Natural killer cell treated with Interleukin-12 subunit alpha and Interleukin-12 subunit beta and Interleukin-15 and Interleukin-18, amount 100 ng/mL, for 72 hours (primary cell): ENCODE measurements at regions not wholly inside any gene's neighbourhood (a gene's known extent, or its start where the extent isn't known, plus 50 kb on each side); places are given as distances from the start of the nearest gene placed in this dataset.

Source experiments
- ATAC-seq, 2 donors: fragments of 150-1000 bp; cut with Tn5 transposase in 1 of 2; sonication (Bioruptor Pico), chemical (Tn5 transposase) in 1 of 2; 2 replicates each; pipeline ENCODE4 v1.10.0; 2021
- DNase-seq: peaks from one replicate; pipeline ENCODE4 v3.0.0; 2022; ENCODE audit warnings: low spot score
- H3K27ac Mint-ChIP-seq, 2 donors: 1 replicate in 1 of 2; 2 replicates in 1 of 2; pipeline ENCODE4 v1.8.0; 2022; ENCODE audit warnings: mixed read lengths in 2 of 2, mild to moderate bottlenecking in 1 of 2, moderate library complexity in 1 of 2
- H3K27me3 Mint-ChIP-seq, 2 donors: 1 replicate in 1 of 2; 2 replicates in 1 of 2; pipeline ENCODE4 v1.8.0; 2022; ENCODE audit warnings: mixed read lengths in 2 of 2
- H3K36me3 Mint-ChIP-seq: one replicate; pipeline ENCODE4 v1.8.0; 2022; ENCODE audit warnings: mixed read lengths
- H3K4me1 Mint-ChIP-seq, 2 donors: 1 replicate in 1 of 2; 2 replicates in 1 of 2; pipeline ENCODE4 v1.8.0; 2022; ENCODE audit warnings: low read depth in 2 of 2, mixed read lengths in 2 of 2, mild to moderate bottlenecking in 1 of 2
- H3K4me3 Mint-ChIP-seq: one replicate; pipeline ENCODE4 v1.8.0; 2022; ENCODE audit warnings: mixed read lengths
- H3K9me3 Mint-ChIP-seq: 2 replicates; pipeline ENCODE4 v1.8.0; 2022; ENCODE audit warnings: mixed read lengths

DNA sequence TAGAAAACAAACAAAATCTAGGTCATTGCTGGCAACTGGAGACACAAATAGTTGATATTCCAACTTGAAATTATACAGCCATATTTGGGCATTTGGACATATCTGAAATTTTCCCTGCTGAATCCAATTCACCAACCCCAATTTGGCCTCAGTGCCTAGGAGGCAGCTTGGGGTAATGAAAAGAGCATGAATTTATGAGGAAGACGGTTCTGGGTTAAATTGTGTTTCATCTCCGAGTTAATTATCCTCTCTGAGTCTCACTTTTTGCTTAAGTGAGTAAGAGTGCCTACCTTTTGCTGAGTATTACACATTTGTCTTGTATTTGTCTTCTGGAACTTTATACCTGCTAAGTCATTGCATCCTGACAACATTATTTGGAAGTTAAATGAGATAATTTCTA is 1906.8 kb upstream of the PIK3C3 start:
- Mint-ChIP-seq H3K27me3 (no peaks in the 10 kb centered on the region), H3K9me3 (peaks cover 30% of the 10 kb centered on the region), H3K4me1 (no peaks in the 10 kb centered on the region), H3K4me3 (no peak overlapping the region), H3K36me3 (no peaks in the 10 kb centered on the region), H3K27ac (no peak overlapping the region)
- ATAC-seq (no peak), DNase-seq (no peak)

DNA sequence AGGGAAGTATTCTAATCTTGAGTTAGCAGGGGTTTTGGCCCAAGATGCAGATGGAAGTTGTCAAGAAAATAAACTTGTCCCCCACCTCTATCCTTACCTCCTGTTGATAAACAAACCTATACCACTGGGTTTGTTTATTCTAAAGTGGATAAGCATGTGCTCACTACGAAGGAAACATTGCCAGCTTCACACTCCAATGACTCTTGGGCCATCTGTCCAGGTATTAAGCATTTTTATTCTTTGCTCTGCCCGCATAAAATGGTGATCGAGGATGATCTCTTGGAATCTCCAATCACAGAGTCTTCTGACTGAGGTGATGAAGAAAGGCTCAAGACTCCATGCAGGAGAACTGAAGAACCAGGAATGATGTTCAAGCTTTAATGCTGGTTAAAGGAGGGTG is 1908.4 kb upstream of the PIK3C3 start:
- H3K4me1 Mint-ChIP-seq, result no peaks in the 10 kb centered on the region
- H3K27ac Mint-ChIP-seq, result no peak overlapping the region

DNA sequence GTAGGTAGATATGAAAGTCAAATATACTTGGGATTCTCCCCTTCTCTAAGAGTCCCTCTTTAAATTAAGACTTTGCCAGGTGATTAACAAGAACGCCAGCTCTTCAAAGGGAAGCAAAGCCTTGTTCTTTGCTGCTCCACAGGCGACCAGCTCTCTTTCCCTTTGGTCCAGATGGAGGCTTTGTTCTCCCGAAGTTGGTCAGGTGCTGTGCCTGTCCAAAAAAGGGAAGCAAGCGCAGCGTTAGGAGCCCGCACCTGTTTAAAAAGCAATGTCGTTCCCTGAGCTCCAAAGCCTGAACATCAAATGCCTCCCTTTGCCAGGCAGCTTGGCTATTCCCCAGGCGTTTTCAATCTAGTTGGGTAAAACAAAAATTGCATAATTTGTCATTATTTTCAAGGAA is 1913.1 kb upstream of the PIK3C3 start:
- no peaks in the 10 kb centered on the region for H3K27me3 Mint-ChIP-seq
- ATAC-seq (no peak), DNase-seq (no peak)
- no peak overlapping the region for H3K4me3 Mint-ChIP-seq
- no peaks in the 10 kb centered on the region for H3K4me1 Mint-ChIP-seq
- peaks cover 5% of the 10 kb centered on the region for H3K36me3 Mint-ChIP-seq
- H3K9me3 Mint-ChIP-seq, result peaks cover 26% of the 10 kb centered on the region
- H3K27ac Mint-ChIP-seq, result no peak overlapping the region

More for the DNA sequence above, 1908.4 kb upstream of the PIK3C3 start:
- Mint-ChIP-seq H3K27me3 (no peaks in the 10 kb centered on the region), H3K36me3 (no peaks in the 10 kb centered on the region), H3K9me3 (peaks cover 30% of the 10 kb centered on the region), H3K4me3 (no peak overlapping the region)
- ATAC-seq, result no peak
- DNase-seq, result no peak

- Mint-ChIP-seq H3K9me3 (peaks cover 21% of the 10 kb centered on the region), H3K27me3 (no peaks in the 10 kb centered on the region), H3K4me1 (no peaks in the 10 kb centered on the region), H3K36me3 (peaks cover 5% of the 10 kb centered on the region), H3K4me3 (no peak overlapping the region), H3K27ac (no peak overlapping the region)
- ATAC-seq (no peak), DNase-seq (no peak)
These were observed 1914.5 kb upstream of the PIK3C3 start for GRCh38 chr18:40040574-40040973.

DNA sequence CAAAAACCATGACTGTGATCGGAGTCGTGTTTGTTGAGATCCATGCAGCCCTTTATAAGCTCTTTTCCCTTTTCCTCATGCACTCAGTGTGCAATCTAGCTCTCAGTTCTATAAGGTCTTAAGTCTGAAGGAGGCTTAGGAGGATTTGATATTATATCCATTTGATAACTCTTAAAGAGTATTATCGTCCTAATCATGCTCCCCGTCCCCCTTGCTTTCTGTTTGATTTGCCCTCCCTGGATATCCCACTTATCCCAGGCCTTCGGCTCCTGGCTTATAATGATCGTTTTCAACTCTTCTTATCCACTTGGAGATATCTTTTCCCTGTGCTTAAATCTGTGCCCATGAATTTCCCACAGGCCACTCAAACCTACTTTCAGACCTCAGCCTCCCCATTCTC is 1917.7 kb upstream of the PIK3C3 start:
- peaks cover 19% of the 10 kb centered on the region for H3K9me3 Mint-ChIP-seq
- ATAC-seq (no peak), DNase-seq (no peak)
- H3K36me3 Mint-ChIP-seq, result peaks cover 5% of the 10 kb centered on the region
- H3K27ac Mint-ChIP-seq, result no peak overlapping the region
- no peaks in the 10 kb centered on the region for H3K4me1 Mint-ChIP-seq
- no peaks in the 10 kb centered on the region for H3K27me3 Mint-ChIP-seq
- no peak overlapping the region for H3K4me3 Mint-ChIP-seq

DNA sequence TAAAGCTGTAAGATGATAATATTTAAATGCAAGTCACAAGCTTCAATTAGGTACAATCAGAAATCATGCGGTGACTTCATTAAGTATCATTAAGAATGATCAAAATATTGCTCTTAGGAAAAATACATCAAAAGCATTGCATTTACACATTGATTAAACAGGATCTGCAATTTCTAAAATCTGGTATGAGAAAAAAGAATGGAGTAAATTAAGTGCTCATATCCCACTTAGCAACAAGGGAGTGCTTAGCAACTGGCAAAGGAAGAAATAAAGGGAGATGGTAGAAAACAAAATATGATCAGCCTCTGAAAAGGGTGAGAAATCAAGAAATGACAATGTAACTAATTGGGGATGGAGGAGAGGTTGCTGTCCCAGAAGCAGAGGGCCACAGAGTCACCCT is 1918.2 kb upstream of the PIK3C3 start:
- Mint-ChIP-seq H3K4me1 (no peaks in the 10 kb centered on the region), H3K27ac (no peak overlapping the region), H3K27me3 (no peaks in the 10 kb centered on the region), H3K9me3 (peaks cover 19% of the 10 kb centered on the region), H3K36me3 (peaks cover 5% of the 10 kb centered on the region), H3K4me3 (no peak overlapping the region)
- DNase-seq (no peak), ATAC-seq (no peak)

- no peak overlapping the region for H3K27ac Mint-ChIP-seq
- no peak overlapping the region for H3K4me3 Mint-ChIP-seq
- H3K4me1 Mint-ChIP-seq, result no peaks in the 10 kb centered on the region
- H3K36me3 Mint-ChIP-seq, result peaks cover 5% of the 10 kb centered on the region
- DNase-seq, result no peak
- ATAC-seq, result no peak
- no peaks in the 10 kb centered on the region for H3K27me3 Mint-ChIP-seq
- peaks cover 19% of the 10 kb centered on the region for H3K9me3 Mint-ChIP-seq
These were observed 1919.1 kb upstream of the PIK3C3 start for GRCh38 chr18:40035966-40036365.

DNA sequence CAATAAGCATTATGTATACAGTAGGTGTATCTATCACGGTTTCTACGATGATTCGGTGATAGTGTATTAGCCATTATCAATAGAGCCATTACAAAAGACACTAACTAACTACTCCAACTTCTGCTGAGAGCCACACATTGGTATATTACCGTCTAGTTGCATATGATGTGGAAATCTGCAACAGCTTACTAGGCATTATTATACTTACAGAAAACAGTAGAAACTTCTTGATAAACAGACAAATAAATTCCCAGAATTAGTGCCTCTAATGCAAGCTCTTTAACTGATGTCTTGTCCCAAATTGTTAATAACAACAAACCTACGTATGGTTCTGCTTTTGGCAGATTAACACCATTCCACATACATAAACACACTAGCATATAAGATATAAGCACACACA is 1923.0 kb upstream of the PIK3C3 start:
- H3K9me3 Mint-ChIP-seq, result peaks cover 7% of the 10 kb centered on the region
- ATAC-seq (no peak), DNase-seq (no peak)
- no peaks in the 10 kb centered on the region for H3K27me3 Mint-ChIP-seq
- H3K4me3 Mint-ChIP-seq, result no peak overlapping the region
- no peak overlapping the region for H3K27ac Mint-ChIP-seq
- H3K4me1 Mint-ChIP-seq, result no peaks in the 10 kb centered on the region
- no peaks in the 10 kb centered on the region for H3K36me3 Mint-ChIP-seq

GRCh38 chr18:40031435-40031834 is 1923.6 kb upstream of the PIK3C3 start:
- Mint-ChIP-seq H3K4me1 (no peaks in the 10 kb centered on the region), H3K9me3 (peaks cover 4% of the 10 kb centered on the region), H3K4me3 (no peak overlapping the region), H3K36me3 (no peaks in the 10 kb centered on the region), H3K27me3 (no peaks in the 10 kb centered on the region), H3K27ac (no peak overlapping the region)
- ATAC-seq, result no peak
- DNase-seq, result no peak

GRCh38 chr18:40019797-40020392 is 1935.1 kb upstream of the PIK3C3 start:
- H3K36me3 Mint-ChIP-seq, result no peaks in the 10 kb centered on the region
- H3K9me3 Mint-ChIP-seq, result peaks cover 20% of the 10 kb centered on the region
- ATAC-seq (no peak), DNase-seq (no peak)
- H3K27me3 Mint-ChIP-seq, result no peaks in the 10 kb centered on the region
- H3K27ac Mint-ChIP-seq, result no peak overlapping the region
- H3K4me3 Mint-ChIP-seq, result no peak overlapping the region
- no peaks in the 10 kb centered on the region for H3K4me1 Mint-ChIP-seq

GRCh38 chr18:40018266-40018665 is 1936.8 kb upstream of the PIK3C3 start:
- H3K36me3 Mint-ChIP-seq, result no peaks in the 10 kb centered on the region
- H3K27me3 Mint-ChIP-seq, result no peaks in the 10 kb centered on the region
- ATAC-seq, result no peak
- no peak overlapping the region for H3K4me3 Mint-ChIP-seq
- H3K27ac Mint-ChIP-seq, result no peak overlapping the region
- H3K4me1 Mint-ChIP-seq, result no peaks in the 10 kb centered on the region
- DNase-seq, result no peak
- peaks cover 15% of the 10 kb centered on the region for H3K9me3 Mint-ChIP-seq

- Mint-ChIP-seq H3K27ac (no peak overlapping the region), H3K36me3 (no peaks in the 10 kb centered on the region), H3K4me3 (no peak overlapping the region), H3K4me1 (no peaks in the 10 kb centered on the region), H3K9me3 (peaks cover 15% of the 10 kb centered on the region), H3K27me3 (no peaks in the 10 kb centered on the region)
- ATAC-seq (no peak), DNase-seq (no peak)
These were observed 1938.0 kb upstream of the PIK3C3 start for GRCh38 chr18:40017021-40017420.

- Mint-ChIP-seq H3K4me3 (no peak overlapping the region), H3K36me3 (no peaks in the 10 kb centered on the region), H3K27ac (no peak overlapping the region), H3K27me3 (no peaks in the 10 kb centered on the region), H3K9me3 (peaks cover 14% of the 10 kb centered on the region), H3K4me1 (no peaks in the 10 kb centered on the region)
- no peak for DNase-seq
- ATAC-seq, result no peak
These were observed 1938.6 kb upstream of the PIK3C3 start for GRCh38 chr18:40016405-40016804.

GRCh38 chr18:40013001-40013609 is 1941.9 kb upstream of the PIK3C3 start:
- ATAC-seq, result no peak
- no peak for DNase-seq
- Mint-ChIP-seq H3K36me3 (no peaks in the 10 kb centered on the region), H3K27me3 (no peaks in the 10 kb centered on the region), H3K4me3 (no peak overlapping the region), H3K9me3 (peaks cover 9% of the 10 kb centered on the region), H3K4me1 (no peaks in the 10 kb centered on the region), H3K27ac (no peak overlapping the region)

DNA sequence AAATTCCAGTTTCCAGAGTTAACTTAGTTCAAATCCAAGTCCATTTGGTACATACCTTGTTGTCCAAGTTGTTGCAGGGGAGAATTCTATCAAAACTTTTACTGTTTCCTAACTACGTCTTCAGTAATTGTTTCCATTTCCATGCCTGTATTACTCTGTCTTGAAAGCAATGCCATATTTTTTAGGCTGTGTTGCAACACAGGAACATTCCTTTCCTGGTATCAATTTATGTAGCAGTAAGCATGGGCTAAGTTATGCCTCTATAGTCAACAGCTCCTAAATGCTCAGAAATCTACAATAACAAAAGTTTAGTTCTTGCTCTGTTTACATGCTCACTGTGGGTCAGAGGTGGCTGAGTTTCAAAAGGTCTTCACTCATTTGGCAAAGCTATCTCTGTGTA is 1943.8 kb upstream of the PIK3C3 start:
- Mint-ChIP-seq H3K4me3 (no peak overlapping the region), H3K4me1 (no peaks in the 10 kb centered on the region), H3K36me3 (no peaks in the 10 kb centered on the region), H3K27ac (no peak overlapping the region), H3K27me3 (no peaks in the 10 kb centered on the region), H3K9me3 (peaks cover 4% of the 10 kb centered on the region)
- ATAC-seq (no peak), DNase-seq (no peak)
